ENCODE measurements at regions not wholly inside any gene's neighbourhood (a gene's known extent, or its start where the extent isn't known, plus 50 kb on each side); places are given as distances from the start of the nearest gene placed in this dataset.
A peak's percentile ranks its signal among the peaks of the same experiment; 100 is the strongest.

GRCh38 chrX:9320940-9321339 lies 143.9 kb upstream of the TBL1X start:
- peak; percentile 77 for DNase-seq (ENCODE audit: low read depth)
- no peak for TF ChIP-seq CTCF (IDR thresholded peaks at IDR 0.05; ENCODE audit: control insufficient read depth, extremely low read depth, insufficient read depth)

GRCh38 chrX:9324676-9325075 lies 140.2 kb upstream of the TBL1X start:
- no peak for DNase-seq (ENCODE audit: low read depth)
- no peak overlapping the region for H3K4me3 ChIP-seq (ENCODE audit: low read depth, low read length)
- TF ChIP-seq CTCF (IDR thresholded peaks at IDR 0.05; ENCODE audit: control insufficient read depth, extremely low read depth, insufficient read depth): no peak

More at GRCh38 chrX:9320940-9321339, 143.9 kb upstream of the TBL1X start:
- no peak overlapping the region for H3K4me3 ChIP-seq (ENCODE audit: low read depth, low read length)

GRCh38 chrX:9326369-9326768 lies 138.5 kb upstream of the TBL1X start:
- no peak overlapping the region for H3K4me3 ChIP-seq (ENCODE audit: low read depth, low read length)
- no peak for DNase-seq (ENCODE audit: low read depth)
- no peak for TF ChIP-seq CTCF (IDR thresholded peaks at IDR 0.05; ENCODE audit: control insufficient read depth, extremely low read depth, insufficient read depth)

GRCh38 chrX:9327086-9327746 lies 137.6 kb upstream of the TBL1X start:
- TF ChIP-seq CTCF (IDR thresholded peaks at IDR 0.05; ENCODE audit: control insufficient read depth, extremely low read depth, insufficient read depth): no peak
- H3K4me3 ChIP-seq (ENCODE audit: low read depth, low read length): no peak overlapping the region
- no peak for DNase-seq (ENCODE audit: low read depth)

GRCh38 chrX:9327747-9328145 lies 137.1 kb upstream of the TBL1X start:
- no peak for DNase-seq (ENCODE audit: low read depth)

GRCh38 chrX:9329056-9329455 lies 135.8 kb upstream of the TBL1X start:
- no peak overlapping the region for H3K4me3 ChIP-seq (ENCODE audit: low read depth, low read length)
- TF ChIP-seq CTCF (IDR thresholded peaks at IDR 0.05; ENCODE audit: control insufficient read depth, extremely low read depth, insufficient read depth): no peak
- no peak for DNase-seq (ENCODE audit: low read depth)

More at GRCh38 chrX:9327747-9328145, 137.1 kb upstream of the TBL1X start:
- no peak overlapping the region for H3K4me3 ChIP-seq (ENCODE audit: low read depth, low read length)
- no peak for TF ChIP-seq CTCF (IDR thresholded peaks at IDR 0.05; ENCODE audit: control insufficient read depth, extremely low read depth, insufficient read depth)

Data from LNCaP clone FGC (cell line).